SHP77 treated with DMSO at 0.1 percent for 48 hours (cell line): ENCODE measurements at regions not wholly inside any gene's neighbourhood (a gene's known extent, or its start where the extent isn't known, plus 50 kb on each side); places are given as distances from the start of the nearest gene placed in this dataset.
A peak's percentile ranks its signal among the peaks of the same experiment; 100 is the strongest.

Experiments used
- DNase-seq: peaks from one replicate; lab custom pipeline; 2025; lab: John Stamatoyannopoulos, UW

GRCh38 chr12:124517260-124518050, 50.0 kb downstream of the NCOR2 start:
- DNase-seq = peak; percentile 66

GRCh38 chr12:124516850-124517249, 50.6 kb downstream of the NCOR2 start:
- no peak for DNase-seq

GRCh38 chr12:124515981-124516380, 51.4 kb downstream of the NCOR2 start:
- DNase-seq = no peak

- no peak for DNase-seq
Observed at GRCh38 chr12:124514996-124515932, 52.1 kb downstream of the NCOR2 start.

- DNase-seq = no peak
Observed at GRCh38 chr12:124514145-124514995, 53.0 kb downstream of the NCOR2 start.

- DNase-seq = no peak
Observed at GRCh38 chr12:124513297-124513867, 54.0 kb downstream of the NCOR2 start.

- peak; percentile 69 for DNase-seq
Observed at GRCh38 chr12:124512667-124513296, 54.6 kb downstream of the NCOR2 start.

- no peak for DNase-seq
Observed at GRCh38 chr12:124511259-124511985, 56.0 kb downstream of the NCOR2 start.

GRCh38 chr12:124510301-124510970, 57.0 kb downstream of the NCOR2 start:
- no peak for DNase-seq

GRCh38 chr12:124509676-124510300, 57.6 kb downstream of the NCOR2 start:
- DNase-seq = no peak

- DNase-seq = no peak
Observed at GRCh38 chr12:124509300-124509675, 58.1 kb downstream of the NCOR2 start.

- DNase-seq = no peak
Observed at GRCh38 chr12:124508381-124509079, 58.9 kb downstream of the NCOR2 start.

- no peak for DNase-seq
Observed at GRCh38 chr12:124507188-124508109, 60.0 kb downstream of the NCOR2 start.

- DNase-seq = no peak
Observed at GRCh38 chr12:124506832-124507153, 60.6 kb downstream of the NCOR2 start.

- DNase-seq = peak; percentile 42
Observed at GRCh38 chr12:124506145-124506831, 61.1 kb downstream of the NCOR2 start.

GRCh38 chr12:124505001-124505818, 62.2 kb downstream of the NCOR2 start:
- DNase-seq = no peak
